Suprapubic skin (tissue), 4 donors: ENCODE measurements at regions not wholly inside any gene's neighbourhood (a gene's known extent, or its start where the extent isn't known, plus 50 kb on each side); places are given as distances from the start of the nearest gene placed in this dataset.

Source experiments
- DNase-seq, 2 donors: peaks; one replicate each; pipeline ENCODE4 v3.0.0-alpha.2; 2019; ENCODE audit warnings: low spot score in 2 of 2
- H3K27ac ChIP-seq: fragments of 200-600 bp; sonication (generic); one replicate; pipeline ENCODE4 v1.5.1; 2019
- H3K27me3 ChIP-seq: fragments of 200-600 bp; sonication (generic); one replicate; pipeline ENCODE4 v1.5.1; 2019
- H3K36me3 ChIP-seq: fragments of 200-600 bp; sonication (generic); one replicate; pipeline ENCODE4 v1.5.1; 2019
- H3K4me1 ChIP-seq: fragments of 200-600 bp; sonication (generic); one replicate; pipeline ENCODE4 v1.5.1; 2019
- H3K4me3 ChIP-seq: fragments of 200-600 bp; sonication (generic); one replicate; pipeline ENCODE4 v1.5.1; 2019; ENCODE audit warnings: mild to moderate bottlenecking
- H3K9me3 ChIP-seq: fragments of 200-600 bp; sonication (generic); one replicate; pipeline ENCODE4 v1.5.1; 2019
- EP300 ChIP-seq: sonication (generic); formaldehyde crosslinking; IDR thresholded peaks from one replicate; pipeline ENCODE4 v1.6.1; 2017; ENCODE audit warnings: antibody characterized with exemption
- POLR2A ChIP-seq, 2 donors: fragments of 450-650 bp; IDR thresholded peaks; one replicate each; pipeline ENCODE4 v1.6.1; 2017; ENCODE audit warnings: antibody characterized with exemption in 2 of 2, mild to moderate bottlenecking in 2 of 2, moderate library complexity in 2 of 2
- POLR2AphosphoS5 ChIP-seq, 3 donors: sonication (generic); formaldehyde crosslinking; IDR thresholded peaks; one replicate each; pipeline ENCODE4 v1.6.1; 2017; ENCODE audit warnings: antibody characterized with exemption in 3 of 3
- WGBS: methylation state at CpG from one replicate; pipeline ENCODE4 v1.1.5; 2018; 5-methylcytosine and 5-hydroxymethylcytosine counted together
- TF ChIP-seq, protein P1 (sequence below), 2 donors: fragments of 200-600 bp in 1 of 2; fragments of 450-650 bp in 1 of 2; sonication (generic) in 1 of 2; IDR thresholded peaks; one replicate each; pipeline ENCODE4 v1.5.1; 2016 to 2019; ENCODE audit warnings: antibody characterized with exemption in 2 of 2, mild to moderate bottlenecking in 1 of 2, moderate library complexity in 1 of 2

GRCh38 chr3:106862067-106862466 lies 515.2 kb upstream of the CCDC54 start:
- no peaks in the 10 kb centered on the region for H3K4me1 ChIP-seq
- WGBS = 49% methylated on average over 3 of the region's 3 CpGs
- H3K4me3 ChIP-seq = no peak overlapping the region
- H3K27me3 ChIP-seq = no peaks in the 10 kb centered on the region
- no peak for DNase-seq
- TF ChIP-seq, protein P1, sequence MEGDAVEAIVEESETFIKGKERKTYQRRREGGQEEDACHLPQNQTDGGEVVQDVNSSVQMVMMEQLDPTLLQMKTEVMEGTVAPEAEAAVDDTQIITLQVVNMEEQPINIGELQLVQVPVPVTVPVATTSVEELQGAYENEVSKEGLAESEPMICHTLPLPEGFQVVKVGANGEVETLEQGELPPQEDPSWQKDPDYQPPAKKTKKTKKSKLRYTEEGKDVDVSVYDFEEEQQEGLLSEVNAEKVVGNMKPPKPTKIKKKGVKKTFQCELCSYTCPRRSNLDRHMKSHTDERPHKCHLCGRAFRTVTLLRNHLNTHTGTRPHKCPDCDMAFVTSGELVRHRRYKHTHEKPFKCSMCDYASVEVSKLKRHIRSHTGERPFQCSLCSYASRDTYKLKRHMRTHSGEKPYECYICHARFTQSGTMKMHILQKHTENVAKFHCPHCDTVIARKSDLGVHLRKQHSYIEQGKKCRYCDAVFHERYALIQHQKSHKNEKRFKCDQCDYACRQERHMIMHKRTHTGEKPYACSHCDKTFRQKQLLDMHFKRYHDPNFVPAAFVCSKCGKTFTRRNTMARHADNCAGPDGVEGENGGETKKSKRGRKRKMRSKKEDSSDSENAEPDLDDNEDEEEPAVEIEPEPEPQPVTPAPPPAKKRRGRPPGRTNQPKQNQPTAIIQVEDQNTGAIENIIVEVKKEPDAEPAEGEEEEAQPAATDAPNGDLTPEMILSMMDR (IDR thresholded peaks at IDR 0.05) = no peak
- TF ChIP-seq POLR2AphosphoS5 (IDR thresholded peaks at IDR 0.05) (no peak), EP300 (no peak), POLR2A (IDR thresholded peaks at IDR 0.05) (no peak)
- no peaks in the 10 kb centered on the region for H3K36me3 ChIP-seq
- H3K27ac ChIP-seq = no peak overlapping the region
- H3K9me3 ChIP-seq = no peaks in the 10 kb centered on the region

GRCh38 chr3:106877627-106878026 lies 499.6 kb upstream of the CCDC54 start:
- no peaks in the 10 kb centered on the region for H3K9me3 ChIP-seq
- DNase-seq = no peak
- H3K36me3 ChIP-seq = no peaks in the 10 kb centered on the region
- no peak overlapping the region for H3K27ac ChIP-seq
- no peak overlapping the region for H3K4me3 ChIP-seq
- H3K4me1 ChIP-seq = no peaks in the 10 kb centered on the region
- 71% methylated on average over 1 of the region's 1 CpG for WGBS
- TF ChIP-seq EP300 (no peak), POLR2A (IDR thresholded peaks at IDR 0.05) (no peak), POLR2AphosphoS5 (IDR thresholded peaks at IDR 0.05) (no peak)
- TF ChIP-seq, protein P1 (IDR thresholded peaks at IDR 0.05) = no peak
- H3K27me3 ChIP-seq = no peaks in the 10 kb centered on the region

DNA sequence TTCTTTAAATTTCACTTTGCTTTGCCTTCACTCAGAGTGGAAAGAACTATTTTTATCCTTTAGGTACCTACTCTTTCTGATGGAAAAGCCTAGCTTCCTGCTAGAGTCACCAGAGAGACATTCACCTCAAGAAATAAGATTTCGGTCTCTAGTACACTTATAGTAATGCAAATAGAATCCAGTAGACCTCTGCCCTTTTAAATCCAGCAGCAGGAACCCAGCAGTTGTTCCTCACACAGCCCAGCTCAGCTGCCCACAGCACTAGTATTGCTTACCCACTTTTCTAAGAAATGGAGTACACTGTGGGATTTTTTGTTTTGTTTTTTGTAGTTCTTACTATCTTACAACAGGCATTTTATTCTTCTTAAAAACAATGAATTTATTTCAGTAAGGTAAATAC lies 497.0 kb upstream of the CCDC54 start:
- Histone ChIP-seq H3K4me1 (no peaks in the 10 kb centered on the region), H3K27ac (no peak overlapping the region), H3K9me3 (no peaks in the 10 kb centered on the region), H3K36me3 (no peaks in the 10 kb centered on the region), H3K27me3 (no peaks in the 10 kb centered on the region), H3K4me3 (no peak overlapping the region)
- no peak for TF ChIP-seq POLR2AphosphoS5 (IDR thresholded peaks at IDR 0.05)
- no peak for TF ChIP-seq EP300
- TF ChIP-seq POLR2A (IDR thresholded peaks at IDR 0.05) = no peak
- TF ChIP-seq, protein P1 (IDR thresholded peaks at IDR 0.05) = no peak
- no peak for DNase-seq
- 69% methylated on average over 1 of the region's 1 CpG for WGBS

- H3K27ac ChIP-seq = no peak overlapping the region
- DNase-seq = no peak
- TF ChIP-seq, protein P1 (IDR thresholded peaks at IDR 0.05) = no peak
- TF ChIP-seq POLR2AphosphoS5 (IDR thresholded peaks at IDR 0.05) = no peak
- TF ChIP-seq POLR2A (IDR thresholded peaks at IDR 0.05) = no peak
- no peak for TF ChIP-seq EP300
- no peak overlapping the region for H3K4me3 ChIP-seq
- WGBS = 89% methylated on average over 1 of the region's 1 CpG
- peaks cover 5% of the 10 kb centered on the region for H3K9me3 ChIP-seq
- no peaks in the 10 kb centered on the region for H3K36me3 ChIP-seq
- H3K4me1 ChIP-seq = no peaks in the 10 kb centered on the region
- no peaks in the 10 kb centered on the region for H3K27me3 ChIP-seq
These were observed 496.1 kb upstream of the CCDC54 start for GRCh38 chr3:106881186-106881585.

DNA sequence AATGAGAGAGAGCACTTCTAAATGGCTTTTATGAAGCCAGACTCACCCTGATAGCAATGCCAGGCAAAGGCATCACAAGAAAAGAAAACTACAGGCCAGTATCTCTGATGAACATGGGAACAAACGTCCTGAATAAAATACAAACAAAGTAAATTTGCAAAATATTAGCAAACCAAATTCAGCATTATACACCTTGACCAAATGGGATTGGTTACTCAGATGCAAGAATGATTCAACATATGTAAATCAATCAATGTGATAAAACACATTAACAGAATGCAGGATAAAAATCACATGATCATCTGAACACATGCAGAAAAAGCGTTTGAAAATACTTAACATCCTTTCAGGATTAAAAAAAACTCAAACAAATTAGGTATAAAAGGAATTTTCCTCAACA lies 494.9 kb upstream of the CCDC54 start:
- H3K4me1 ChIP-seq = no peaks in the 10 kb centered on the region
- 74% methylated on average over 2 of the region's 2 CpGs for WGBS

More for the DNA sequence above, 494.9 kb upstream of the CCDC54 start:
- H3K4me3 ChIP-seq = no peak overlapping the region
- no peak overlapping the region for H3K27ac ChIP-seq
- H3K27me3 ChIP-seq = no peaks in the 10 kb centered on the region
- TF ChIP-seq POLR2A (IDR thresholded peaks at IDR 0.05) = no peak
- TF ChIP-seq POLR2AphosphoS5 (IDR thresholded peaks at IDR 0.05) = no peak
- TF ChIP-seq, protein P1 (IDR thresholded peaks at IDR 0.05) = no peak
- TF ChIP-seq EP300 = no peak
- no peaks in the 10 kb centered on the region for H3K36me3 ChIP-seq
- no peak for DNase-seq
- H3K9me3 ChIP-seq = peaks cover 5% of the 10 kb centered on the region
